ENCODE measurements at regions not wholly inside any gene's neighbourhood (a gene's known extent, or its start where the extent isn't known, plus 50 kb on each side); places are given as distances from the start of the nearest gene placed in this dataset.
A peak's percentile ranks its signal among the peaks of the same experiment; 100 is the strongest.

- Histone ChIP-seq H3K36me3 (no peaks in the 10 kb centered on the region), H3K27ac (no peak overlapping the region), H3K4me1 (no peaks in the 10 kb centered on the region), H3K4me3 (no peak overlapping the region), H3K27me3 (ENCODE audit: low read depth) (no peaks in the 10 kb centered on the region), H3K9me3 (no peaks in the 10 kb centered on the region)
- intact Hi-C loops (cut with DNase I), result no loop called here
- DNase-seq (no peak), ATAC-seq (no peak)
- TF ChIP-seq CTCF (IDR thresholded peaks at IDR 0.05), result no peak
These were observed 568.4 kb upstream of the CAMK1G start for GRCh38 chr1:209015092-209015491.

- H3K36me3 ChIP-seq, result no peaks in the 10 kb centered on the region
- intact Hi-C loops (cut with DNase I), result no loop called here
- H3K9me3 ChIP-seq, result no peaks in the 10 kb centered on the region
- no peak for ATAC-seq
- H3K4me1 ChIP-seq, result no peaks in the 10 kb centered on the region
- no peak for DNase-seq
- H3K27ac ChIP-seq, result no peak overlapping the region
- no peak overlapping the region for H3K4me3 ChIP-seq
- TF ChIP-seq CTCF (IDR thresholded peaks at IDR 0.05), result no peak
- no peaks in the 10 kb centered on the region for H3K27me3 ChIP-seq (ENCODE audit: low read depth)
These were observed 561.9 kb upstream of the CAMK1G start for GRCh38 chr1:209021622-209022021.

GRCh38 chr1:209023790-209024189 is 559.7 kb upstream of the CAMK1G start:
- ATAC-seq, result no peak
- intact Hi-C loops (cut with DNase I), result no loop called here

GRCh38 chr1:209029737-209030136 is 553.8 kb upstream of the CAMK1G start:
- no peak for ATAC-seq
- TF ChIP-seq CTCF (IDR thresholded peaks at IDR 0.05), result no peak
- DNase-seq, result no peak
- Histone ChIP-seq H3K27me3 (ENCODE audit: low read depth) (no peaks in the 10 kb centered on the region), H3K4me3 (no peak overlapping the region), H3K27ac (no peak overlapping the region), H3K9me3 (no peaks in the 10 kb centered on the region), H3K4me1 (peaks cover 4% of the 10 kb centered on the region), H3K36me3 (no peaks in the 10 kb centered on the region)
- intact Hi-C loops (cut with DNase I), result no loop called here

More at GRCh38 chr1:209023790-209024189, 559.7 kb upstream of the CAMK1G start:
- H3K36me3 ChIP-seq, result no peaks in the 10 kb centered on the region
- DNase-seq, result no peak
- H3K4me1 ChIP-seq, result no peaks in the 10 kb centered on the region
- H3K9me3 ChIP-seq, result no peaks in the 10 kb centered on the region
- H3K27ac ChIP-seq, result no peak overlapping the region
- no peak for TF ChIP-seq CTCF (IDR thresholded peaks at IDR 0.05)
- H3K27me3 ChIP-seq (ENCODE audit: low read depth), result no peaks in the 10 kb centered on the region
- no peak overlapping the region for H3K4me3 ChIP-seq

GRCh38 chr1:209030454-209031167 is 552.9 kb upstream of the CAMK1G start:
- ATAC-seq, result peak; percentile 86 to 88
- no peak for TF ChIP-seq CTCF (IDR thresholded peaks at IDR 0.05)
- no peaks in the 10 kb centered on the region for H3K9me3 ChIP-seq
- H3K36me3 ChIP-seq, result no peaks in the 10 kb centered on the region
- peaks cover 4% of the 10 kb centered on the region for H3K4me1 ChIP-seq
- DNase-seq, result peak; percentile 49
- H3K27me3 ChIP-seq (ENCODE audit: low read depth), result no peaks in the 10 kb centered on the region
- H3K4me3 ChIP-seq, result no peak overlapping the region
- intact Hi-C loops (cut with DNase I), result no loop called here
- H3K27ac ChIP-seq, result no peak overlapping the region

Measured in lower lobe of right lung (tissue), 2 donors.